Stromal cell of bone marrow (primary cell): ENCODE measurements at regions not wholly inside any gene's neighbourhood (a gene's known extent, or its start where the extent isn't known, plus 50 kb on each side); places are given as distances from the start of the nearest gene placed in this dataset.

Experiments
- DNase-seq: peaks from one replicate; pipeline ENCODE4 v3.0.0-alpha.2; 2012; ENCODE audit warnings: low read depth

GRCh38 chr9:23441275-23441674 lies 384.8 kb downstream of the ELAVL2 start:
- no peak for DNase-seq

- no peak for DNase-seq
Measured at GRCh38 chr9:23444658-23445057, 381.4 kb downstream of the ELAVL2 start.

- DNase-seq = no peak
Measured at GRCh38 chr9:23447166-23447565, 378.9 kb downstream of the ELAVL2 start.

GRCh38 chr9:23447944-23448343 lies 378.1 kb downstream of the ELAVL2 start:
- no peak for DNase-seq

- DNase-seq = no peak
Measured at GRCh38 chr9:23451802-23452418, 374.1 kb downstream of the ELAVL2 start.

- DNase-seq = no peak
Measured at GRCh38 chr9:23464275-23464674, 361.8 kb downstream of the ELAVL2 start.

GRCh38 chr9:23467276-23467675 lies 358.8 kb downstream of the ELAVL2 start:
- no peak for DNase-seq

GRCh38 chr9:23477908-23478307 lies 348.1 kb downstream of the ELAVL2 start:
- no peak for DNase-seq

- no peak for DNase-seq
Measured at GRCh38 chr9:23483566-23483965, 342.5 kb downstream of the ELAVL2 start.

GRCh38 chr9:23492126-23493002 lies 333.7 kb downstream of the ELAVL2 start:
- peak; percentile 26 for DNase-seq

- DNase-seq = no peak
Measured at GRCh38 chr9:23493219-23493618, 332.8 kb downstream of the ELAVL2 start.

- no peak for DNase-seq
Measured at GRCh38 chr9:23496489-23497136, 329.4 kb downstream of the ELAVL2 start.

- no peak for DNase-seq
Measured at GRCh38 chr9:23497137-23497504, 328.9 kb downstream of the ELAVL2 start.

- no peak for DNase-seq
Measured at GRCh38 chr9:23502004-23502403, 324.0 kb downstream of the ELAVL2 start.

- DNase-seq = no peak
Measured at GRCh38 chr9:23522952-23523351, 303.1 kb downstream of the ELAVL2 start.

GRCh38 chr9:23524607-23525155 lies 301.4 kb downstream of the ELAVL2 start:
- DNase-seq = no peak

GRCh38 chr9:23526806-23527205 lies 299.2 kb downstream of the ELAVL2 start:
- DNase-seq = peak; percentile 9

- no peak for DNase-seq
Measured at GRCh38 chr9:23532282-23532681, 293.8 kb downstream of the ELAVL2 start.

- no peak for DNase-seq
Measured at GRCh38 chr9:23537192-23538066, 288.6 kb downstream of the ELAVL2 start.

- no peak for DNase-seq
Measured at GRCh38 chr9:23538067-23538402, 288.0 kb downstream of the ELAVL2 start.

- no peak for DNase-seq
Measured at GRCh38 chr9:23538461-23539003, 287.5 kb downstream of the ELAVL2 start.

- DNase-seq = no peak
Measured at GRCh38 chr9:23539311-23539710, 286.7 kb downstream of the ELAVL2 start.
